HUES6 (cell line): ENCODE measurements at regions not wholly inside any gene's neighbourhood (a gene's known extent, or its start where the extent isn't known, plus 50 kb on each side); places are given as distances from the start of the nearest gene placed in this dataset.

Experiments used
- H3K27ac ChIP-seq: 2 replicates; pipeline ENCODE4 v1.7.0; 2013; ENCODE audit warnings: low read depth, mild to moderate bottlenecking, low read length, inconsistent platforms
- H3K27me3 ChIP-seq: 2 replicates; pipeline ENCODE4 v1.6.1; 2013; ENCODE audit warnings: low read length; ENCODE audit not compliant: control insufficient read depth, insufficient read depth
- H3K36me3 ChIP-seq: 2 replicates; pipeline ENCODE4 v1.6.1; 2013; ENCODE audit warnings: low read length; ENCODE audit not compliant: control insufficient read depth, insufficient read depth
- H3K4me1 ChIP-seq: 2 replicates; pipeline ENCODE4 v1.6.1; 2013; ENCODE audit warnings: low read length; ENCODE audit not compliant: control insufficient read depth, insufficient read depth
- H3K4me3 ChIP-seq: 2 replicates; pipeline ENCODE4 v1.5.1; 2013; ENCODE audit warnings: low read depth, low read length
- H3K9ac ChIP-seq: one replicate; pipeline ENCODE4 v1.6.1; 2013; ENCODE audit warnings: mild to moderate bottlenecking, low read length
- H3K9me3 ChIP-seq: 2 replicates; pipeline ENCODE4 v1.6.1; 2013; ENCODE audit warnings: low read depth, low read length; ENCODE audit not compliant: control insufficient read depth, insufficient read depth

- Histone ChIP-seq H3K36me3 (no peaks in the 10 kb centered on the region), H3K4me3 (no peak overlapping the region), H3K9me3 (no peaks in the 10 kb centered on the region), H3K9ac (no peak overlapping the region), H3K27me3 (no peaks in the 10 kb centered on the region), H3K4me1 (peaks cover 14% of the 10 kb centered on the region), H3K27ac (no peak overlapping the region)
Observed at GRCh38 chr17:33377837-33378595, 84.9 kb upstream of the ASIC2 start.

GRCh38 chr17:33381201-33381600 lies 88.1 kb upstream of the ASIC2 start:
- Histone ChIP-seq H3K27ac (no peak overlapping the region), H3K27me3 (no peaks in the 10 kb centered on the region), H3K4me1 (peaks cover 14% of the 10 kb centered on the region), H3K9ac (no peak overlapping the region), H3K36me3 (no peaks in the 10 kb centered on the region), H3K9me3 (no peaks in the 10 kb centered on the region), H3K4me3 (no peak overlapping the region)

GRCh38 chr17:33383488-33384023 lies 90.5 kb upstream of the ASIC2 start:
- Histone ChIP-seq H3K36me3 (no peaks in the 10 kb centered on the region), H3K9me3 (no peaks in the 10 kb centered on the region), H3K4me3 (no peak overlapping the region), H3K27ac (no peak overlapping the region), H3K9ac (no peak overlapping the region), H3K4me1 (peaks cover 17% of the 10 kb centered on the region), H3K27me3 (no peaks in the 10 kb centered on the region)

GRCh38 chr17:33385133-33385532 lies 92.0 kb upstream of the ASIC2 start:
- Histone ChIP-seq H3K9me3 (no peaks in the 10 kb centered on the region), H3K4me1 (peaks cover 23% of the 10 kb centered on the region), H3K27me3 (no peaks in the 10 kb centered on the region), H3K4me3 (no peak overlapping the region), H3K27ac (no peak overlapping the region), H3K9ac (no peak overlapping the region), H3K36me3 (no peaks in the 10 kb centered on the region)

- H3K27ac ChIP-seq = no peak overlapping the region
- H3K27me3 ChIP-seq = no peaks in the 10 kb centered on the region
Observed at GRCh38 chr17:33385713-33386112, 92.6 kb upstream of the ASIC2 start.

GRCh38 chr17:33387406-33387805 lies 94.3 kb upstream of the ASIC2 start:
- Histone ChIP-seq H3K4me1 (peaks cover 9% of the 10 kb centered on the region; the same call in 1 of the 2 replicates), H3K9me3 (no peaks in the 10 kb centered on the region)

More at GRCh38 chr17:33385713-33386112, 92.6 kb upstream of the ASIC2 start:
- Histone ChIP-seq H3K9me3 (no peaks in the 10 kb centered on the region), H3K4me3 (no peak overlapping the region), H3K36me3 (no peaks in the 10 kb centered on the region), H3K9ac (no peak overlapping the region), H3K4me1 (peaks cover 18% of the 10 kb centered on the region)

GRCh38 chr17:33389504-33390135 lies 96.5 kb upstream of the ASIC2 start:
- Histone ChIP-seq H3K4me1 (peaks cover 9% of the 10 kb centered on the region; the same call in 1 of the 2 replicates), H3K27me3 (0 out of 2 replicates have a peak, but pooled peaks cover 3% of the 10 kb centered on the region), H3K9me3 (no peaks in the 10 kb centered on the region), H3K9ac (no peak overlapping the region), H3K36me3 (no peaks in the 10 kb centered on the region), H3K27ac (no peak overlapping the region), H3K4me3 (no peak overlapping the region)

More at GRCh38 chr17:33387406-33387805, 94.3 kb upstream of the ASIC2 start:
- Histone ChIP-seq H3K4me3 (no peak overlapping the region), H3K27me3 (no peaks in the 10 kb centered on the region), H3K9ac (no peak overlapping the region), H3K36me3 (no peaks in the 10 kb centered on the region), H3K27ac (no peak overlapping the region)

GRCh38 chr17:33390479-33391176 lies 97.5 kb upstream of the ASIC2 start:
- H3K9me3 ChIP-seq = no peaks in the 10 kb centered on the region
- H3K4me1 ChIP-seq = peaks cover 9% of the 10 kb centered on the region; the same call in 1 of the 2 replicates
- H3K27me3 ChIP-seq = 0 out of 2 replicates have a peak, but pooled peaks cover 3% of the 10 kb centered on the region
- no peak overlapping the region for H3K27ac ChIP-seq
- no peak overlapping the region for H3K4me3 ChIP-seq
- H3K36me3 ChIP-seq = no peaks in the 10 kb centered on the region
- no peak overlapping the region for H3K9ac ChIP-seq

- Histone ChIP-seq H3K9me3 (no peaks in the 10 kb centered on the region), H3K36me3 (no peaks in the 10 kb centered on the region), H3K4me3 (no peak overlapping the region), H3K27ac (no peak overlapping the region), H3K9ac (no peak overlapping the region), H3K4me1 (no peaks in the 10 kb centered on the region), H3K27me3 (0 out of 2 replicates have a peak, but pooled peaks cover 3% of the 10 kb centered on the region)
Observed at GRCh38 chr17:33396818-33397217, 103.7 kb upstream of the ASIC2 start.

GRCh38 chr17:33398386-33398785 lies 105.3 kb upstream of the ASIC2 start:
- Histone ChIP-seq H3K4me1 (no peaks in the 10 kb centered on the region), H3K9ac (no peak overlapping the region), H3K27me3 (no peaks in the 10 kb centered on the region), H3K36me3 (no peaks in the 10 kb centered on the region), H3K4me3 (no peak overlapping the region), H3K9me3 (no peaks in the 10 kb centered on the region), H3K27ac (no peak overlapping the region)
